ENCODE measurements at regions not wholly inside any gene's neighbourhood (a gene's known extent, or its start where the extent isn't known, plus 50 kb on each side); places are given as distances from the start of the nearest gene placed in this dataset.
A peak's percentile ranks its signal among the peaks of the same experiment; 100 is the strongest.
"Not testable (repeated sequence)": the region's sequence is repeated elsewhere in the genome, so short reads cannot be mapped to it uniquely, and the experiment has no call there.

DNA sequence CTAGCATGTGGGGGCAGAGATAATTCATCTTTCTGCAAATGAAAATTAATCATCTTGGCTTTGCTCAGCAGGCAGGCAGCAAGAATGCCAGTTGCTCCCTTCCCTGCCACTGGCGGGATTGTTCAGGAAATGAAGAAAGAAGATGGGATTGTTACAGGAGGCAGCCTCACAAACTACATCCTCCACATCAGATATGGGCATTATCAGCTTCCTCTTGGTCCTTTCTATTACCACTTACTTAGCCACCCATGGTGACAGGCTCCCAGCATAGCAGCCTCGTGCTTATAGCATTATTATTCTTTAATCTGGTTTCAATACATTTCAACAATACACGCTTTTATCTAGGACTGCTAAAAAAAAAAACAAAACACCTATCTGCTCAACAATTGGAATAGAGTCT is 461.6 kb upstream of the ISX start:
- DNase-seq (ENCODE audit: low spot score) = no peak

DNA sequence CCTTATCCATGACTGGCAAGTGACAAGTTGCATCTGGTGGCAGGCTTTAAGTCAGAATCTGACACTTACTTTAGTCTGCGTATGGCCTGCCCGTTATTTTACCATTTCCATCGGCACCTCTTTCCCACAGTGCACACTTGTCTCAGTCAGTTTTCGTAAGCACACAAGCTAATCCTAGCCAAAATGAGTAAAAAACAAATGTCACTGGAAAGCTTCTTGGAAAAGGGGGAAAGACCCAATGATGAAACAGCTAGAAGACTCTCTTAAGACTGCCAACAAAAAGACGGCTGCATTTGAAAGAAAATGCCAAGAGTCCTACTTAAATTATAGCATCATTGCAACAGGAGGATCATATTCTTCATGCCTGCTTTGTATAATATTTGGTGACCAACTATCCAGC is 457.9 kb upstream of the ISX start:
- no peak for DNase-seq (ENCODE audit: low spot score)

DNA sequence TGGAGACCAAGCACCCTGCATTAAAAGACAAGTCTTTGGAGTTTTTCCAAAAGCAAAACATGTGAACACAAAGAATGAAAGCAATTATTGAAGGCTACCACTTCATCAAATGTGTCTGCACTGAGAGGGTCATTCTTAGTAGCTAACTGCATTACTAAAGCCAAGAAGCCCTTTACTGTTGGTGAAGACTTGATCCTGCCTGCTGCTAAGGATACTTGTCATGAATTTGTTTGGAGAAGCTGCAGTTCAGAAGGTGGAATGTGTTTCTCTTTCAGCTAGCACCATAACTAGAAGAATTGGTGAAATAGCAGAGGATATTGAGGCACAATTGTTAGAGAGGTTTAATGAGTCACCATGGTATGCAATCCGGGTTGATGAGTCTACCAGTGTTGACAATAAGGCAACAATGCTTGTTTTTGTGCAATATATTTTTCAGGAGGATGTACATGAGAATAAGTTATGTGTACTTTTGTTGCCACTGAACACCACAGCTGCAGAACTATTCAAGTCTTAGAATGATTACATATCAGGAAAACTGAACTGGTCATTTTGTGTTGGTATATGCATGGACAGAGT is 457.3 kb upstream of the ISX start:
- DNase-seq (ENCODE audit: low spot score) = no peak

DNA sequence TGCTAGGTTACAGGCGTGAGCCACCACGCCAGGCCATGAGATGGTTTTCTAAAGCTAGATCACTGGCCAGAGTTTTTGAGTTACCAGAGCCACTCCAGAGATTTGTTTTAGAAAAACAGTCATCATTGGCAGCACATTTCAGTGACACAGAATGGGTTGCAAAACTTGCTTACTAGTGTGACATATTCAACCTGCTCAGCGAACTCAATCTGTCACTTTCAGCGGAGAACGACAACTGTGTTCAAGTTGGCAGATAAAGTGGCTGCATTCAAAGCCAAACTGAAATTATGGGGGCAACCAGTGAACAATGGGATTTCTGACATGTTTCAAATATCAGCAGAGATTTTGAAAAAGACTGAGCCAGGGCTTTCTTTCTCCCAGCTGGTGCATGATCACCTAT is 456.3 kb upstream of the ISX start:
- no peak for DNase-seq (ENCODE audit: low spot score)

DNA sequence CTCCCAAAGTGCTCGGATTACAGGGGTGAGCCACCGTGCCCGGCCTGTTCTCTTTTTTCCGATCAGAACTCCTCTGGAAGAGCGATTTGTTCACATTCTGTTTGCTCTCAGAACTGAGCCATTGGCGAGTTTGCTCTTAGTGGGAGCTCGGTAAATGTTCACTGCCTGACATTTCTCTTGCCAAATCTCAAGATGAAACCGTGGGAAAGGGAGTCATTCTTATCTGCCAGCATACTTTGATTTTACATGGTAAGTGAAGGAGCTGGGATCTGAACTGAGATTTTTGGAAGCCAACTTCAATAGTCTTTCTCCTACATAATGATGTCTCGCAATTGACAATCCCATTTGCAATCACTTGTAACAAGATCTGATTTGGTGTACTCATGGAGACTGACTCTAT is 445.8 kb upstream of the ISX start:
- DNase-seq (ENCODE audit: low spot score) = no peak

DNA sequence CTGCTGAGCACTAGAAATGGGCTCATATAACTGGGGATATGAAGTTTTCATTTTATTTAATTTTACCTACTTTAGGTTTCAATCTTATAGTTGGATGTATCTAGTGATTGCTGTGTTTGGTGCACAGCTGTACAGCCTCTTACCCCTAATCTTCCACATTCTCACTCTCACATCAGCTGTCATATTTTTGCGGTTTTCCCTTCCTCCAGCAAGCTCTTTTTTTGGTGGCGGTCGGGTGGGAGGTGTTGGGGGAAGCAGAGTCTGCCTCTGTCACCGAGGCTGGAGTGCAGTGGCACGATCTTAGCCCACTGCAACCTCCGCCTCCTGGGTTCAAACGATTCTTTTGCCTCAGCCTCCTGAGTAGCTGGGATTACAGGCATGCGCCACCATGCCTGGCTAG is 445.1 kb upstream of the ISX start:
- no peak for DNase-seq (ENCODE audit: low spot score)

DNA sequence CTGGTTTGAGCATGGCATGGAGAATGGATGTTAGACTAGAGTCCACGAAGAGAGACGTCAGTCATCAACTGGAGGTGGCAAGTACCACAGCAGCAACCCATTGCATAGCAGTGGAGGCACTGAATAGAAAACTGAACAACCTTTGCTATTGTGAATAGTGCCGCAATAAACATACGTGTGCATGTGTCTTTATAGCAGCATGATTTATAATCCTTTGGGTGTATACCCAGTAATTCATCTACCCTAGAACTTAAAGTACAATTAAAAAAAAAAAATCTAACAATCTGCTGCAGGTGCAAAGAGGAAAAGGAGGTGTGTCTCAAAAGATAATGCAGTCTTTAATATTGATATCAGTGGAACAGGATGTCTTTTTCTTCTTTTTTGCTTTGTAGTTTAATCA is 443.4 kb upstream of the ISX start:
- no peak for DNase-seq (ENCODE audit: low spot score)

DNA sequence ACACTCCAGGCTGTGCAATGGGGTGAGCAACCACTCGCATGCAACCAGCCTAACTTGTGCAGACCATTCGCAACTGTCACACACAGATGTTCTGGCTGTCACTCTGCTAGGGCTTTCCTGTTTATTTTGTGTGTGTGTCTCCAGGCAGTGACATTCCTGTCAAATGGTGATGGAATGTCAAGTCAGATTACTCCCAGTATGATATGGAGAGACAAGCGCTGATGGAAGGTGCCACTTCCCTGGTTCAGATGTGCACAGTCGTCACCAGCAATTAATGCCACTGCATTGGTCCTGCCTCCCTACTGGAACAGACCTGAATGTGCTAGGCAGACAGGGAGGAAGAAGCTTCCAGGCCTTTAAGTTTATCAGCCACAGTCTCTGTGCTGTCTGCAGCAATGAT is 442.4 kb upstream of the ISX start:
- DNase-seq (ENCODE audit: low spot score) = no peak

DNA sequence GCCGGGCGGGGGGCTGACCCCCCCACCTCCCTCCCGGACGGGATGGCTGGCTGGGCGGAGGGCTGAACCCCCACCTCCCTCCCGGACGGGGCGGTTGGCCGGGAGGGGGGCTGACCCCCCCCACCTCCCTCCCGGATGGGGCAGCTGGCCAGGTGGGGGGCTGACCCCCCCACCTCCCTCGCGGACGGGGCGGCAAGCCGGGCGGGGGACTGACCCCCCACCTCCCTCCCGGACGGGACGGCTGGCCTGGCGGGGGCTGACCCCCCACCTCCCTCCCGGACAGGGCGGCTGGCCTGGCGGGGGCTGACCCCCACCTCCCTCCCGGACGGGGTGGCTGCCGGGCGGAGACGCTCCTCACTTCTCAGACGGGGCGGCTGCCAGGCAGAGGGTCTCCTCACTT is 440.1 kb upstream of the ISX start:
- not testable (repeated sequence) for DNase-seq (ENCODE audit: low spot score)

DNA sequence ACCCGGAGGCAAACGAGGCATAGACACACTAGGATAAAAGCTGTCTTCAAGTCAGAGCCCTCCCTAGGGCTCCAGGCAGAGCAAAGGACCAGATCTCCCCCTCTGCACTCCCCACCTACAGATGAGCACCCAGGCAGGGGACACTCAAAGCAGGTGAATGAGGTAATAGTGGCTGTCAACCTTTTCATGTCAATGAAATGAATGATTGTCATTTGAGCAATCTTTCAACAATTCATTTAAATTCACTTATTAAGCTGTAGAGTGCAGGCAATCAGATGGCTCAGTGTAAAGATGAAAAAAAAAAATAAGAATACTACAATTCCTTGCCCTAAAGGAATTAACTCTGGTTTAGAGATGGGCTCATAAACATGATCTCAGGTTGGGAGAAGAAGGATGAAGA is 427.8 kb upstream of the ISX start:
- DNase-seq (ENCODE audit: low spot score) = no peak

DNA sequence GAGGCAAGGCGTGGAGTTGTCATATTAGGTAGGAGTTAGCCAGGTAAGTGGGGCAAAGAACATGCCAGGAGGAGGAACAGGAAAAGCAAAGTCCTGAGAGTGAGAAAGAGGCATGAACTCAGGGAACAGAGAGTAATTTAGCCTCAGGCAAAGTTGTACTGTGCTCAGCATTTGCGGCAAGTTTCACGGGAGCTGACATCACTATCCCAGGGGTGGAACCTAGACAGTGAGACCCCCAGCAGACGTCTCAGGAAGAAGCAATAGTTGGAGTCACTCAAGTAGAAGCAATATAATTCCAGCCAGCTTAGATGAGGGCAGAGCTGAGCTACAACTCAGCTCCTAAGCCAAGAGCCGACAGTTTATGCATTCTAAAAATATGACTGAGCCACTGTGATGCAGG is 426.0 kb upstream of the ISX start:
- DNase-seq (ENCODE audit: low spot score) = no peak

DNA sequence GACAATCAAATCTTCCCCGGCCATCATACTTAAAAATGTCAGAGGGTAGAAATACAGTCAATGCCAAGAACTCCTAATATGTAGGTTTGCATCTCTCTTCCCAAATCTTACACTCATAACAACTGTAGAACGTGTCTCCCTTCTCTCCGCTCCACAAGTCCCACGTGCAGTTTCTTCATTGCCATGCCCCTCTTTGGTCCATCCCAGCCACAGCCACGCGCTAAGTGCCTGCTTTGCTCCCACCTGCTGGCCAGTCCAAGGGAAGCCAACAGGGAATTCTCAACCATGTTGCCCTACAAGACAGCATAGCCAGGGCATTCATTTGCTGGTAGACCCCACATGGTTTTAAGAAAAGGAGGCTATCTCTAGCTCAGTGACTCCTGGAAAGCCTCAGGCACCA is 420.6 kb upstream of the ISX start:
- no peak for DNase-seq (ENCODE audit: low spot score)

DNA sequence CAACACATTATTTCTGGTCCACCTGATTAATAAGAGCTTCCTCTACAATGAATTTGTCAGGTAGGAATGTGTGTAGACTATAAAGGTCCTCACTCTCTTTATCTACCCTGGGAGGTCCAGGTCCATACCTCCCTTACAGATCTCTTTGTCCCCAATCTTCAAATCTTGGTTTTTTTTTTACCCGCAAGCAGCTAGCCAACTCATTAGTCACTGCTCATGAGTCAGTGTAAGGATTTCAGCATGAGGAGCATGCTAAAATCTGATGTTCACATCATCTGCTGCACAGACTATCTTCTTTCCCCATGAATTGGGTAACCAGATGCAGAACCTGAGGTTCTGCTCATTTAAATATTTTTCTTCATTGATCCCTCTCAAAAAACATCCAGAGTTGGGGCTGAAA is 397.0 kb upstream of the ISX start:
- peak; percentile 63 for DNase-seq (ENCODE audit: low spot score)

DNA sequence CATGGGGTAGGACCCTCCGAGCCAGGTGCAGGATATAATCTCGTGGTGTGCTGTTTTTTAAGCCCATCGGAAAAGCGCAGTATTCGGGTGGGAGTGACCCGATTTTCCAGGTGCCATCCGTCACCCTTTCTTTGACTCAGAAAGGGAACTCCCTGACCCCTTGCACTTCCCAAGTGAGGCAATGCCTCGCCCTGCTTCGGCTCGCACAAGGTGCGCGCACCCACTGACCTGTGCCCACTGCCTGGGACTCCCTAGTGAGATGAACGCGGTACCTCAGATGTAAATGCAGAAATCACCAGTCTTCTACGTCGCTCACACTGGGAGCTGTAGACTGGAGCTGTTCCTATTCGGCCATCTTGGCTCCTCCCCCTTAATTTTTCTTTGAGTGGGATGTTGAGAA is 382.9 kb upstream of the ISX start:
- DNase-seq (ENCODE audit: low spot score) = not testable (repeated sequence)

DNA sequence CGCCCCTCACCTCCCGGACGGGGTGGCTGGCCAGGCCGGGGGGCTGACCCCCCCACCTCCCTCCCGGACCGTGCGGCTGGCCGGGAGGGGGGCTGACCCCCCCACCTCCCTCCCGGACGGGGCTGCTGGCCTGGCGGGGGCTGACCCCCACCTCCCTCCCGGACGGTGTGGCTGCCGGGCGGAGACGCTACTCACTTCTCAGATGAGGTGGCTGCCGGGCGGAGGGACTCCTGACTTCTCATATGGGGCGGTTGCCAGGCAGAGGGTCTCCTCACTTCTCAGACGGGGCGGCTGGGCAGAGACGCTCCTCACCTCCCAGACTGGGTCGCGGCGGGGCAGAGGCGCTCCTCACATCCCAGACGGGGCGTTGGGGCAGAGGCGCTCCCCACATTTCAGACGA is 381.7 kb upstream of the ISX start:
- DNase-seq (ENCODE audit: low spot score) = not testable (repeated sequence)

DNA sequence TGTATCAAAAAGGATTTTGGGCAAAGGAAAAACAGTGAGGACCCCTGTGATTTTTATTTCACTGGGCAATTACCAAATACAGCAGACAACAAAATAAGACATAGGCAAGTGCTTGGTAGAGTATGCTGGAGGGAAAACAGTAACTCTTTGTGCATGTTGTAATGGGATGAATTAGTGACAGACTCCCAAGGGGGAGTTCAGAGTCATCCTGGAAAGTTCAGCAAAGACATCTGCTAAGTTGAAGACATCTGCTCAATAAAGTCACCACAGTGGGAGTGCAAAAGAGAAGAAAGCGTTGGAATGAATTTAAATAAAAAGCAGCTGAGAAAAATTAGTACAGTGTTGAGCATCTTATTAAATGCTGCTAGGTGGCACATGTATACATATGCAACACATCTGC is 378.8 kb upstream of the ISX start:
- DNase-seq (ENCODE audit: low spot score) = no peak

DNA sequence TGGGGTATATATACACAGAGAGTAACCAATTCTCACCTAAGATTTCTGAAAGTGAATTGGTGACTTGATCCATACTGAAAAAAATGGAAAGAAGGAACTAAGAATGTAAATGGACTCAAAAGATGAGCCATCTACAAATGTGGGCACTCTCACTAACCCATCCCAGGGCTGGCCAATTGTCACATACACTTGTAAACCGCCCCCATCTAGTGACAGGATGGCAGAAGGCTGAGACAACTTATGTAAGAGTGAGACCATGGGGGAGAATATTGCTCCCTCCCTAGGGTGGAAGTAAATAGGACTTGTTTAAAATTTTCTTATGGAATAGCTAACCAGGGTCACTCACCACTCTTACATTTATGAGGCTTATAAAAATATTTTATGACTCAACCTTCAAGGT is 377.1 kb upstream of the ISX start:
- no peak for DNase-seq (ENCODE audit: low spot score)

DNA sequence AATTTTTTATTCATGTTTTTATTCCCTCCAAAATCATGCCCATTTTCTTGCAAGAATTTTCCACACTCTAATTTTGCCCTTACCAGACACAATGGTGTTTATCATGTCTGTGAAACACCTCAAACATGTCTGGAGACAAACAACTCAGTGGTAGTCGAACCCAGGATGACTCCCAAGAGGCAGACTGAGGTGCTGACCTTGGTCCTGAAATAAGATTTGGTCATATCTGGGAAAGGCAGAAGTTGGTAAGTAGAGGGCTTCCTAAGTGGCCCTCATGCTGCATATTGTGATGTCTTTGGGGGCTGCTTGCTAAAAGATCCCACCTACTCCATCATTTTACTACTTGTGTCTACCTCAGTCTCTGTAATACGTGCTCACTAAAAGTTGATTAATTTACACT is 369.4 kb upstream of the ISX start:
- no peak for DNase-seq (ENCODE audit: low spot score)

DNA sequence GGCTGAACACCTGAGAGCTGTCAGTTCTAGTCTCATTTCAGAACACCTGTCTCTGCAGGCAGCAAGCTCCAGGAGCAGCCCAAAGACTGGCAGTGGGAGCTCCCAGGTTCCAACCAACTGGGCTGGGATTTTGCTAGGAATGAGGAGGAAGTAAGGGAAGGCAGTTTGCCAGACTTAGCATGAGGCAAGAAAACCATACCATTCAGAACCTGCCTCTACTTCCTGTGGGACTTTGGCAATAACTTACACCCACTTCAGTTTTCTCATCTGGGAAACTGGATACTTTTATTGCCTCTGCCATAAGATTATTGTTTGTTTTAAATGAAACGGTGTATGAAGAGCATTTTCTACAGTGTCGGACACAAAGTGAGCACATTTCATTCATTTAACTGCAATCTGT is 363.7 kb upstream of the ISX start:
- DNase-seq (ENCODE audit: low spot score) = no peak

DNA sequence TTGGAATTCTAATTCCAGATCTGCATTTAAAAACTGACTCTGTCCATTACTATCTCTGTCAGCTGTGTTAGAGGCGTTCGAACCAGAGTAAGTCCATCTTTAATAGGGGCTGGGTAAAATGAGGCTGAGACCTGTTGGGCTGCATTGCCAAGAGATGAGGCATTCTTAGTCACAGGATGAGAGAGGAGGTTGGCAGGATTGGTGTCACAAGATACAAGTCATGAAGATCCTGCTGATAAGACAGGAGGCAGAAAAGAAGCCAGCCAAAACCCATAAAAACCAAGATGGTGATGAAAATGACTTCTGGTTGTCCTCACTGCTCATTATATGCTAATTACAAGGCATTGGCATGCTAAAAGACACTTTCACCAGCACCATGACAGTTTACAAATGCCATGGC is 356.3 kb upstream of the ISX start:
- no peak for DNase-seq (ENCODE audit: low spot score)

DNA sequence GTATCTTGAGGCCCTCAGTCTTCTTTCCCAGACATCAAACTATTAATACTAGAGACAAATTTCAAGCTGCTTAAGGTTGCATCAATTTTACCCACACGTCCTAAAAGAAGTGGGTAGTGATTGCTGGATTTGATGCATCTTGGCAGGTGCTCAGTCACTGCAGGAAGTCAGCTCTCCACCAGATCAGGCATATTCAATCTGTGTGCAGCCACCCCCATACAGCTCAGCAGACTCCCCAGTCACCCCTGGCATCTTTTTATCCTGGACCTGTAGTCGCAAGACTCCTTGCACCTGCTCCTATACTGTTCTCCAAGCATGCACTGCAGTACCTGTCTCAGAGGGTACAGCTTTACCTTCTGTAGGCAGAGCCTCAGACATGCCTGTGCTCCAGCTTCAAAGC is 343.1 kb upstream of the ISX start:
- no peak for DNase-seq (ENCODE audit: low spot score)

DNA sequence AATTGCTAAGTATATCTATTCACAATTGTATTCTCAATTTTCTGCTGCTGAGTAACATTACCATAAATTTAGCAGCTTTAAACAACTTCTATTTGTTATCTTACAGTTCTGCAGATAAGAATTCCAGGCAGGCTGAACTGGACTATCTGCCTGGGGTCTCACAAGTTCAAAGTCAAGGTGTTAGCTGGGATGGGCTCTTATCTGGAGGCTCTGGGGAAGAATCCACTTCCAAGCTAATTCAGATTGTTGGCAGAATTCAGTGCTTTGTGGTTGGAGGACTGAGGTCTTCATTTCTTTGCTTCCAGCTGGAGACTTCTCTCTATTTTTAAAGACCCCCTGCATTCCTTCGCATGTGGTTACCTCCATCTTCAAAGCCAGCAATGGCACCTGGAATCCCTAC is 329.9 kb upstream of the ISX start:
- DNase-seq (ENCODE audit: low spot score) = no peak

DNA sequence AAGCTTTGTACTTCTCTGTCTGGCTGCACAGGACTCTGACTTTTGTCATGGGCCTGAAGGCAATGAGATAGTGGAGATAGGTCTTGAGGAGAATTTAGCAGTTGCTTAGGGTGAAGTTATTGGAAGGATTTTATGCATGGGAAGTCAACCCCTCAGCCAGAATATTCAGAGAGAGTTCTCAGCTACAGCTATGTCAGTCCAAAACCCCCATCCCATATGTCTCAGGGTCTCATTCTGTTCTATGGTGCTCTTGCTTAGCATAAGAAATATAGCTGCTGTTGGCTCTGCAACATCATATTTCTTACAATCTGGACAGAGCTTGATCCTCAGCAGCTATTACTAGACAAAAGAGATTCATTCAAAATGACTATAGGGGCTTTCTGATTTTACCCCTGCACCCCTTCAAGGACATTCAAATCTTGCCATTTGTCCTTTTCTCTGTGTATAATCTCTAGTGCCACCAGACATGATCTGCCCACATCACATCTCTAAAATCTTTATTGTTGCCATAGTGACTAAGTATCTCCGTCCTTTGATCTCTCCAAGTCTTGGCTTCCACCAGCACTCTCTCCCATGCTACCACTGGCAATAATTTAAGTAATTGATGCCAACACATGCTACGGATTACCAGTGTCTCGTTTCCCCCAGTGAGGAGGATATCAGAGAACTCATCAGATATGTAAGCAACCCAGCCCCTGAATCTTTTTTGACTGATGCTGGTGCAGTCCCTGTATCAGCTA is 327.1 kb upstream of the ISX start:
- no peak for DNase-seq (ENCODE audit: low spot score)

DNA sequence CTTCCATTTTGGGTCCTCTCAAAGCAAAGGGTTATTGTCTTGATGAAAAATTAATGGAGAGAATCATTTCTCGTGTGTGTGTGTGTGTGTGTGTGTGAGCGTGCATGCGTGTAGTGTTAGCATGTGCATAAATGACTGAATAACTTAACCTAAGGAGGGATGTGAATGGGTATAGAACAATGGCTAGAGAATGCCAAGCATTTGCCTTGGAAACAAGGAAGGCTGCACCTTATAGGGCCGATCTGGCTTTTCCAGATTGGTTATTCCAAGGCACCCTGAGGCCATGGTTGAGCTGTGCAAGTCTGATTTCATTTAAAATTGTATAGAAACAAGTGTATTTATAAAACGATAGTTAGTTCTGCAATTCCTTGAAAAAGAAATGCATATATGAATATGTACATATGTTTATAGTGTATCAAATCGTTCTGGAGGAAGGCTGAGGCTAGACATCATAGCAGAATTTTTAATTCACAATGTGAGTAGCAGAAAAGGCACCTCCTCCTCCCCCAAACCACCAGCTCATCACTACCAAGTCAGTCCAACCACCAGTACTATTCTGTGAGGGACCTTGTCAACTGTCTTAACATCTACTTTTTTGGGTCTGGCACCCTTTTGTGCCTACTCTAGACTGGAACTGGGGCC is 322.7 kb upstream of the ISX start:
- no peak for DNase-seq (ENCODE audit: low spot score)
